SK-N-SH (cell line): ENCODE measurements at regions not wholly inside any gene's neighbourhood (a gene's known extent, or its start where the extent isn't known, plus 50 kb on each side); places are given as distances from the start of the nearest gene placed in this dataset.

Source experiments
- CTCF ChIA-PET: fragments of 300-600, 350-600 bp; formaldehyde crosslinking; extraction: SDS; loops from one replicate; lab custom pipeline; 2021; lab: Yijun Ruan, JAX
- POLR2A ChIA-PET: fragments of 350-600 bp; sonication (Branson Sonifier 250); formaldehyde crosslinking; extraction: SDS; loops from one replicate; lab custom pipeline; 2020; ENCODE audit warnings: antibody characterized with exemption, inconsistent platforms; lab: Yijun Ruan, JAX
- DNase-seq: peaks from one replicate; pipeline ENCODE4 v3.0.0; 2012
- H2AFZ ChIP-seq: fragments of 200-600 bp; sonication (generic); 2 replicates; pipeline ENCODE4 v1.8.1; 2016; ENCODE audit warnings: antibody characterized with exemption, mild to moderate bottlenecking, low read depth
- H3F3A ChIP-seq: fragments of 200-600 bp; sonication (generic); replicated peaks from 2 replicates; pipeline ENCODE3; 2016; ENCODE audit warnings: antibody characterized with exemption, mild to moderate bottlenecking; ENCODE audit not compliant: insufficient read depth
- H3K27ac ChIP-seq, 2 experiments: fragments of 200-500 bp in 1 of 2; fragments of 200-600 bp in 1 of 2; sonication (Bioruptor generic) in 1 of 2; sonication (generic), shearing (Covaris generic) in 1 of 2; 2 replicates each; pipeline versions ENCODE4 v1.5.1 to v1.6.1; 2014 to 2016; ENCODE audit warnings: low read depth in 2 of 2, inconsistent platforms in 1 of 2, low read length in 1 of 2, mild to moderate bottlenecking in 1 of 2, mixed read lengths in 1 of 2
- H3K27me3 ChIP-seq: fragments of 200-600 bp; sonication (generic), shearing (Covaris generic); 2 replicates; pipeline ENCODE4 v1.6.1; 2016; ENCODE audit warnings: mixed run types; ENCODE audit not compliant: insufficient read depth
- H3K36me3 ChIP-seq, 2 experiments: fragments of 200-500 bp in 1 of 2; fragments of 200-600 bp in 1 of 2; sonication (Bioruptor generic) in 1 of 2; sonication (generic) in 1 of 2; replicated peaks in 1 of 2; 2 replicates each; pipeline versions ENCODE3 to v1.5.1; 2014 to 2016; ENCODE audit warnings: low read length in 1 of 2, mild to moderate bottlenecking in 1 of 2; ENCODE audit not compliant: insufficient read depth in 2 of 2, control insufficient read depth in 1 of 2
- H3K4me1 ChIP-seq, 2 experiments: fragments of 200-500 bp in 1 of 2; fragments of 200-600 bp in 1 of 2; sonication (Bioruptor generic) in 1 of 2; sonication (generic), shearing (Covaris generic) in 1 of 2; 2 replicates each; pipeline versions ENCODE4 v1.5.1 to v1.6.1; 2014 to 2016; ENCODE audit warnings: low read depth in 1 of 2, low read length in 1 of 2, mixed run types in 1 of 2; ENCODE audit not compliant: insufficient read depth in 2 of 2, control insufficient read depth in 1 of 2
- H3K4me2 ChIP-seq: fragments of 200-600 bp; sonication (generic), shearing (Covaris generic); 2 replicates; pipeline ENCODE4 v1.6.1; 2017; ENCODE audit warnings: mixed run types
- H3K4me3 ChIP-seq, 2 experiments: fragments of 200-500 bp in 1 of 2; fragments of 200-600 bp in 1 of 2; sonication (Bioruptor generic) in 1 of 2; sonication (generic), shearing (Covaris generic) in 1 of 2; 2 replicates each; pipeline versions ENCODE4 v1.5.1 to v1.8.1; 2014 to 2016; ENCODE audit warnings: low read depth in 2 of 2, inconsistent platforms in 1 of 2, low read length in 1 of 2, mild to moderate bottlenecking in 1 of 2, mixed read lengths in 1 of 2, moderate library complexity in 1 of 2
- H3K79me2 ChIP-seq: fragments of 200-600 bp; sonication (generic); 2 replicates; pipeline ENCODE4 v1.8.1; 2017; ENCODE audit warnings: mild to moderate bottlenecking; ENCODE audit not compliant: insufficient read depth
- H3K9ac ChIP-seq: fragments of 200-600 bp; sonication (generic); 2 replicates; pipeline ENCODE4 v1.6.1; 2017; ENCODE audit warnings: mixed run types
- H3K9me2 ChIP-seq: fragments of 200-600 bp; sonication (generic); 2 replicates; pipeline ENCODE4 v1.6.1; 2017; ENCODE audit warnings: mixed run types
- H3K9me3 ChIP-seq: fragments of 200-600 bp; sonication (generic); 2 replicates; pipeline ENCODE4 v1.6.1; 2017; ENCODE audit warnings: mixed run types, mild to moderate bottlenecking, moderate library complexity
- H4K20me1 ChIP-seq: fragments of 200-600 bp; sonication (generic); 2 replicates; pipeline ENCODE4 v1.6.1; 2017; ENCODE audit warnings: mild to moderate bottlenecking, mixed run types; ENCODE audit not compliant: insufficient read depth
- CHD2 ChIP-seq: fragments of 150-350 bp; IDR thresholded peaks from 2 replicates; pipeline ENCODE4 v1.6.1; 2018; ENCODE audit warnings: low read length; ENCODE audit not compliant: partially characterized antibody
- ELF1 ChIP-seq: IDR thresholded peaks from 2 replicates; pipeline ENCODE4 v1.4.0; 2012
- EP300 ChIP-seq, 2 experiments: IDR thresholded peaks; 2 replicates each; pipeline versions ENCODE4 v1.4.0 to v1.6.1; 2012; ENCODE audit warnings: borderline replicate concordance in 1 of 2, low read depth in 1 of 2, low read length in 1 of 2
- EZH2phosphoT487 ChIP-seq: fragments of 200-600 bp; sonication (generic); IDR thresholded peaks from 2 replicates; pipeline ENCODE4 v1.6.1; 2017; ENCODE audit warnings: low read depth, mixed run types, mild to moderate bottlenecking, antibody characterized with exemption, moderate library complexity, borderline replicate concordance
- FOSL2 ChIP-seq: IDR thresholded peaks from 2 replicates; pipeline ENCODE4 v1.4.0; 2012; ENCODE audit warnings: low read depth, mild to moderate bottlenecking, moderate library complexity, borderline replicate concordance
- FOXJ3 ChIP-seq: sonication (generic); formaldehyde crosslinking; IDR thresholded peaks from 2 replicates; pipeline ENCODE4 v1.5.1; 2020; ENCODE audit warnings: mild to moderate bottlenecking, missing genetic modification reagents
- FOXM1 ChIP-seq: IDR thresholded peaks from 2 replicates; pipeline ENCODE4 v1.4.0; 2012; ENCODE audit warnings: low read depth, mild to moderate bottlenecking
- GATA2 ChIP-seq: sonication (generic); formaldehyde crosslinking; IDR thresholded peaks from 2 replicates; pipeline ENCODE4 v1.5.0; 2020; ENCODE audit warnings: mild to moderate bottlenecking, missing genetic modification reagents
- JUND ChIP-seq: IDR thresholded peaks from 2 replicates; pipeline ENCODE4 v1.4.0; 2012
- MEF2A ChIP-seq: IDR thresholded peaks from 2 replicates; pipeline ENCODE4 v1.4.0; 2012; ENCODE audit warnings: low read depth, borderline replicate concordance
- NRF1 ChIP-seq: IDR thresholded peaks from 2 replicates; pipeline ENCODE4 v1.6.1; 2012; ENCODE audit warnings: low read depth, mild to moderate bottlenecking, low read length
- POLR2AphosphoS5 ChIP-seq: IDR thresholded peaks from 2 replicates; pipeline ENCODE4 v1.6.1; 2012; ENCODE audit warnings: low read depth, low read length
- RAD21 ChIP-seq: IDR thresholded peaks from 2 replicates; pipeline ENCODE4 v1.6.1; 2012; ENCODE audit warnings: mild to moderate bottlenecking, low read length
- RCOR1 ChIP-seq: fragments of 150-350 bp; IDR thresholded peaks from 2 replicates; pipeline ENCODE4 v1.6.1; 2017; ENCODE audit warnings: antibody characterized with exemption, low read length
- RFX5 ChIP-seq: IDR thresholded peaks from 2 replicates; pipeline ENCODE4 v1.6.1; 2012; ENCODE audit warnings: mild to moderate bottlenecking, improper control_type of control experiment, low read length
- RXRA ChIP-seq: IDR thresholded peaks from 2 replicates; pipeline ENCODE4 v1.4.0; 2012; ENCODE audit warnings: low read depth, mild to moderate bottlenecking, borderline replicate concordance
- SIN3A ChIP-seq: IDR thresholded peaks from 2 replicates; pipeline ENCODE4 v1.6.1; 2012; ENCODE audit warnings: low read depth, mild to moderate bottlenecking, low read length, moderate library complexity, borderline replicate concordance
- SMC3 ChIP-seq: IDR thresholded peaks from 2 replicates; pipeline ENCODE4 v1.6.1; 2012; ENCODE audit warnings: low read depth, low read length, improper control_type of control experiment
- TAF1 ChIP-seq: IDR thresholded peaks from 2 replicates; pipeline ENCODE4 v1.6.1; 2012; ENCODE audit warnings: low read depth, mild to moderate bottlenecking, low read length, moderate library complexity, borderline replicate concordance
- TEAD4 ChIP-seq: IDR thresholded peaks from 2 replicates; pipeline ENCODE4 v1.4.0; 2012; ENCODE audit warnings: mild to moderate bottlenecking, borderline replicate concordance; ENCODE audit not compliant: insufficient read depth
- ZBTB33 ChIP-seq: IDR thresholded peaks from 2 replicates; pipeline ENCODE4 v1.4.0; 2012; ENCODE audit warnings: low read depth, borderline replicate concordance
- WGBS: methylation state at CpG from one replicate; pipeline ENCODE4 v1.1.6; 2017; ENCODE audit warnings: low lambda C conversion rate; 5-methylcytosine and 5-hydroxymethylcytosine counted together
- TF ChIP-seq, protein P1 (sequence below): fragments of 150-350 bp; IDR thresholded peaks from 2 replicates; pipeline ENCODE4 v1.6.1; 2017; ENCODE audit warnings: antibody characterized with exemption, low read length, low read depth, borderline replicate concordance
- TF ChIP-seq, protein P2 (sequence below): IDR thresholded peaks from 2 replicates; pipeline ENCODE4; 2012

DNA sequence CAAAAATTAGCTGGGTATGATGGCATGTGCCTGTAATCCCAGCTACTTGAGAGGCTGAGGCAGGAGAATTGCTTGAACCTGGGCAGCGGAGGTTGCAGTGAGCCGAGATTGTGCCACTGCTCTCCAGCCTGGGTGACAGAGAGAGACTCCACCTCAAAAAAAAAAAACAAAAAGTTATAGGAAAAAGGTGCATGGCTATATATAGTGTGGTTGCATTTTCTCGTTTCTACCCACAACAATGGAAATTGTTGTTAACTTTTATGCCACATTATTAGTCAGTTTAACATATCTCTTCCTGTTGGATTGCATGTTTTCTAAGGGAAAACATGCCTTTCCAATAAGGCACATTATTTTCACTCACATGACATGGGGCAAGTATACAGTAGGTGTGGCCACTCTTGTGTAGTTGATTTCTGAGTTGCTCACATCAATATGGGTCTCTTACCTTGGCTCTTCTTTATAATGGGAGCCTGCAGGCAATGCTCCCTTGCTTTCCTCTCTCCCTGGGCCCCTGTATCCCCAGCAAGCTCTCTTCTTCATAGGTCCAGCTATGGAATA is 610.0 kb downstream of the RNF144A start:
- Histone ChIP-seq H3K4me2 (no peak overlapping the region), H3K36me3 (no peaks in the 10 kb centered on the region), H3K27ac (no peak overlapping the region), H3K9me3 (no peaks in the 10 kb centered on the region), H3K4me3 (no peak overlapping the region), H3K79me2 (no peaks in the 10 kb centered on the region), H2AFZ (no peak overlapping the region), H3K4me1 (peaks cover 0 to 4% of the 10 kb centered on the region in 2 experiments; a peak in 1 of 4 replicates), H3K9me2 (no peaks in the 10 kb centered on the region), H3K27me3 (no peaks in the 10 kb centered on the region), H4K20me1 (no peaks in the 10 kb centered on the region), H3F3A (no peaks in the 10 kb centered on the region), H3K9ac (no peak overlapping the region)
- 71% methylated on average over 3 of the region's 3 CpGs for WGBS
- POLR2A ChIA-PET, result no interaction called here
- no peak for TF ChIP-seq TEAD4
- no peak for TF ChIP-seq FOSL2
- no peak for TF ChIP-seq EZH2phosphoT487
- no peak for TF ChIP-seq FOXJ3 (CRISPR knock-in tag)
- TF ChIP-seq RXRA, result no peak
- no peak for TF ChIP-seq GATA2 (CRISPR knock-in tag)
- TF ChIP-seq RCOR1, result no peak
- TF ChIP-seq, protein P1, sequence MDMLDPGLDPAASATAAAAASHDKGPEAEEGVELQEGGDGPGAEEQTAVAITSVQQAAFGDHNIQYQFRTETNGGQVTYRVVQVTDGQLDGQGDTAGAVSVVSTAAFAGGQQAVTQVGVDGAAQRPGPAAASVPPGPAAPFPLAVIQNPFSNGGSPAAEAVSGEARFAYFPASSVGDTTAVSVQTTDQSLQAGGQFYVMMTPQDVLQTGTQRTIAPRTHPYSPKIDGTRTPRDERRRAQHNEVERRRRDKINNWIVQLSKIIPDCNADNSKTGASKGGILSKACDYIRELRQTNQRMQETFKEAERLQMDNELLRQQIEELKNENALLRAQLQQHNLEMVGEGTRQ, result no peak
- TF ChIP-seq FOXM1, result no peak
- no peak for TF ChIP-seq EP300 (IDR thresholded peaks at IDR 0.05; ENCODE audit: borderline replicate concordance in 1 of 2, low read depth in 1 of 2, low read length in 1 of 2)
- TF ChIP-seq, protein P2, sequence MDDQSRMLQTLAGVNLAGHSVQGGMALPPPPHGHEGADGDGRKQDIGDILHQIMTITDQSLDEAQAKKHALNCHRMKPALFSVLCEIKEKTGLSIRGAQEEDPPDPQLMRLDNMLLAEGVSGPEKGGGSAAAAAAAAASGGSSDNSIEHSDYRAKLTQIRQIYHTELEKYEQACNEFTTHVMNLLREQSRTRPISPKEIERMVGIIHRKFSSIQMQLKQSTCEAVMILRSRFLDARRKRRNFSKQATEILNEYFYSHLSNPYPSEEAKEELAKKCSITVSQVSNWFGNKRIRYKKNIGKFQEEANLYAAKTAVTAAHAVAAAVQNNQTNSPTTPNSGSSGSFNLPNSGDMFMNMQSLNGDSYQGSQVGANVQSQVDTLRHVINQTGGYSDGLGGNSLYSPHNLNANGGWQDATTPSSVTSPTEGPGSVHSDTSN, result no peak
- TF ChIP-seq SMC3, result no peak
- no peak for TF ChIP-seq ELF1
- no peak for TF ChIP-seq MEF2A
- no peak for TF ChIP-seq SIN3A
- TF ChIP-seq POLR2AphosphoS5, result no peak
- no peak for TF ChIP-seq CHD2
- CTCF ChIA-PET, result interaction anchor here (0.6 kb wide), 1 partner anchor 67 kb away, joined by 3 read pairs; no protein-coding TSS in a partner anchor
- no peak for DNase-seq

DNA sequence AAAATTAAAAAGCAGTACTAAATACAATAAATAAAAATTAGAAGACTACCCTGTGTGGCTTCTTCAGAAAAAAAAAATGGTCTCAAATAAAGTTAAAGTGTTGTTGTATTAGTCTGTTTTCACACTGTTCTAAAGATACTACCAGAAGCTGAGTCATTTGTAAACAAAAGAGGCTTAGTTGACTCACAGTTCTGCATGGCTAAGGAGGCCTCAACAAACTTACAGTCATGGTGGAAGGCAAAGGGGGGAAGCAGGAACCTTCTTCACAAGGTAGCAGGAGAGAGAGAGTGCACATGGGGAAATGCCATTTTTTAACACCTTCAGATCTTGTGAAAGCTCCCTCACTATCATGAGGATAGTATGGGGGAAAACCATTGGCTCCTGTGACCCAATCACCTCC is 612.8 kb downstream of the RNF144A start:
- H3K4me3 ChIP-seq, result no peak overlapping the region
- POLR2A ChIA-PET, result no interaction called here
- TF ChIP-seq SIN3A (no peak), POLR2AphosphoS5 (no peak), RFX5 (no peak), EZH2phosphoT487 (no peak), RAD21 (no peak), NRF1 (no peak), ZBTB33 (no peak), JUND (no peak), SMC3 (no peak), ELF1 (no peak), TAF1 (no peak)
- TF ChIP-seq, protein P2, result no peak

More for the DNA sequence above, 612.8 kb downstream of the RNF144A start:
- Histone ChIP-seq H3K4me1 (no peaks in the 10 kb centered on the region), H3K4me2 (no peak overlapping the region), H3K79me2 (no peaks in the 10 kb centered on the region), H3F3A (no peaks in the 10 kb centered on the region), H3K9me3 (no peaks in the 10 kb centered on the region), H3K27me3 (no peaks in the 10 kb centered on the region), H3K27ac (no peak overlapping the region), H3K36me3 (no peaks in the 10 kb centered on the region), H3K9me2 (no peaks in the 10 kb centered on the region), H4K20me1 (no peaks in the 10 kb centered on the region), H2AFZ (no peak overlapping the region), H3K9ac (no peak overlapping the region)
- CTCF ChIA-PET, result interaction anchor here (1.1 kb wide), 1 partner anchor 8 kb away, joined by 3 read pairs; no protein-coding TSS in a partner anchor
- no peak for DNase-seq
